HG02973 (cell line): ENCODE measurements at regions not wholly inside any gene's neighbourhood (a gene's known extent, or its start where the extent isn't known, plus 50 kb on each side); places are given as distances from the start of the nearest gene placed in this dataset.
"Not testable (repeated sequence)": the region's sequence is repeated elsewhere in the genome, so short reads cannot be mapped to it uniquely, and the experiment has no call there.

Source experiments
- ATAC-seq: cut with Tn5 transposase; IDR thresholded peaks from one replicate; pipeline ENCODE4 v1.9.1; 2021; ENCODE audit warnings: moderate library complexity; ENCODE audit not compliant: unreplicated experiment

- ATAC-seq = not testable (repeated sequence)
These were observed 109.8 kb downstream of the OTOP1 start for GRCh38 chr4:4116901-4117300.

- ATAC-seq = not testable (repeated sequence)
These were observed 92.4 kb downstream of the OTOP1 start for GRCh38 chr4:4134368-4134767.

GRCh38 chr4:4136621-4137020, 90.1 kb downstream of the OTOP1 start:
- ATAC-seq = not testable (repeated sequence)
